ENCODE measurements at regions not wholly inside any gene's neighbourhood (a gene's known extent, or its start where the extent isn't known, plus 50 kb on each side); places are given as distances from the start of the nearest gene placed in this dataset.

- TF ChIP-seq CTCF (IDR thresholded peaks at IDR 0.05; ENCODE audit: poor library complexity, severe bottlenecking) (no peak), EZH2 (IDR thresholded peaks at IDR 0.05; ENCODE audit: borderline replicate concordance, insufficient read depth, low read length, poor library complexity, severe bottlenecking) (no peak), EP300 (conservative IDR thresholded peaks at IDR 0.05; ENCODE audit: poor library complexity, severe bottlenecking) (peak; percentile 93)
Measured at GRCh38 chr21:24583473-24583872, 1023.8 kb downstream of the MRPL39 start.

Data from neural cell (in vitro differentiated cells).